H9 (cell line): ENCODE measurements at regions not wholly inside any gene's neighbourhood (a gene's known extent, or its start where the extent isn't known, plus 50 kb on each side); places are given as distances from the start of the nearest gene placed in this dataset.

ENCODE experiments used
- DNase-seq: peaks from one replicate; pipeline ENCODE4 v3.0.0-alpha.2; 2017
- H2AFZ ChIP-seq: one replicate; pipeline ENCODE4 v1.6.1; 2013; ENCODE audit warnings: mild to moderate bottlenecking, low read length, control low read depth, moderate library complexity
- H2AK5ac ChIP-seq: 2 replicates; pipeline ENCODE4 v1.6.1; 2013; ENCODE audit warnings: low read length, control low read depth, mixed read lengths; ENCODE audit not compliant: insufficient read length
- H2BK120ac ChIP-seq: one replicate; pipeline ENCODE4 v1.6.1; 2013; ENCODE audit warnings: low read depth, mild to moderate bottlenecking, low read length, control low read depth, inconsistent platforms; ENCODE audit not compliant: poor library complexity, severe bottlenecking
- H2BK12ac ChIP-seq: 2 replicates; pipeline ENCODE4 v1.6.1; 2013; ENCODE audit warnings: low read length, control low read depth, mixed read lengths, low read depth; ENCODE audit not compliant: insufficient read length
- H2BK15ac ChIP-seq: 2 replicates; pipeline ENCODE4 v1.6.1; 2013; ENCODE audit warnings: low read depth, low read length, control low read depth
- H2BK20ac ChIP-seq: one replicate; pipeline ENCODE4 v1.6.1; 2013; ENCODE audit warnings: low read depth, mild to moderate bottlenecking, low read length, control low read depth, inconsistent platforms; ENCODE audit not compliant: poor library complexity, severe bottlenecking
- H2BK5ac ChIP-seq: 2 replicates; pipeline ENCODE4 v1.6.1; 2013; ENCODE audit warnings: low read length, control low read depth, mixed read lengths; ENCODE audit not compliant: insufficient read length
- H3K14ac ChIP-seq: 2 replicates; pipeline ENCODE4 v1.6.1; 2013; ENCODE audit warnings: low read length, control low read depth; ENCODE audit not compliant: insufficient read depth
- H3K18ac ChIP-seq: 2 replicates; pipeline ENCODE4 v1.6.1; 2013; ENCODE audit warnings: low read depth, mild to moderate bottlenecking, mixed read lengths, low read length, control low read depth; ENCODE audit not compliant: insufficient read length
- H3K23ac ChIP-seq: 2 replicates; pipeline ENCODE4 v1.6.1; 2013; ENCODE audit warnings: low read length, control low read depth, mixed read lengths, low read depth; ENCODE audit not compliant: insufficient read length
- H3K23me2 ChIP-seq: 2 replicates; pipeline ENCODE4 v1.6.1; 2013; ENCODE audit warnings: low read depth, mild to moderate bottlenecking, mixed read lengths, low read length, control low read depth; ENCODE audit not compliant: insufficient read length, poor library complexity, severe bottlenecking
- H3K27ac ChIP-seq: 2 replicates; pipeline ENCODE4 v1.5.1; 2013; ENCODE audit warnings: low read length, control low read depth, mixed read lengths, low read depth; ENCODE audit not compliant: insufficient read length
- H3K27me3 ChIP-seq: 2 replicates; pipeline ENCODE4 v1.6.1; 2013; ENCODE audit warnings: low read length, control low read depth, inconsistent platforms; ENCODE audit not compliant: insufficient read depth
- H3K4ac ChIP-seq: 2 replicates; pipeline ENCODE4 v1.6.1; 2013; ENCODE audit warnings: low read depth, mild to moderate bottlenecking, control low read depth, inconsistent platforms, low read length, moderate library complexity
- H3K4me1 ChIP-seq: 2 replicates; pipeline ENCODE4 v1.6.1; 2013; ENCODE audit warnings: low read length, control low read depth, inconsistent platforms; ENCODE audit not compliant: insufficient read depth
- H3K4me2 ChIP-seq: 2 replicates; pipeline ENCODE4 v1.6.1; 2013; ENCODE audit warnings: low read length, control low read depth, mixed read lengths; ENCODE audit not compliant: insufficient read length, insufficient read depth
- H3K56ac ChIP-seq: 2 replicates; pipeline ENCODE4 v1.6.1; 2013; ENCODE audit warnings: low read depth, mild to moderate bottlenecking, mixed read lengths, low read length, control low read depth; ENCODE audit not compliant: insufficient read length
- H3K79me1 ChIP-seq: 2 replicates; pipeline ENCODE4 v1.6.1; 2013; ENCODE audit warnings: low read depth, mild to moderate bottlenecking, moderate library complexity, low read length, control low read depth, inconsistent platforms; ENCODE audit not compliant: insufficient read depth, poor library complexity, severe bottlenecking
- H3K79me2 ChIP-seq: 2 replicates; pipeline ENCODE4 v1.6.1; 2013; ENCODE audit warnings: low read length, control low read depth, inconsistent platforms; ENCODE audit not compliant: insufficient read depth
- H3K9ac ChIP-seq: 2 replicates; pipeline ENCODE4 v1.6.1; 2013; ENCODE audit warnings: low read length, control low read depth, mixed read lengths; ENCODE audit not compliant: insufficient read length; ENCODE audit errors: extremely low read depth
- H3K9me3 ChIP-seq: one replicate; pipeline ENCODE4 v1.6.1; 2013; ENCODE audit warnings: low read depth, low read length, inconsistent platforms; ENCODE audit not compliant: control insufficient read depth
- H3T11ph ChIP-seq: one replicate; pipeline ENCODE4 v1.6.1; 2013; ENCODE audit warnings: mild to moderate bottlenecking, low read length, control low read depth, inconsistent platforms
- H4K20me1 ChIP-seq: one replicate; pipeline ENCODE4 v1.6.1; 2013; ENCODE audit not compliant: control insufficient read depth, insufficient read length, insufficient read depth
- H4K5ac ChIP-seq: 2 replicates; pipeline ENCODE4 v1.6.1; 2013; ENCODE audit warnings: low read depth, mild to moderate bottlenecking, mixed read lengths, low read length, control low read depth; ENCODE audit not compliant: insufficient read length
- H4K8ac ChIP-seq: replicated peaks from 2 replicates; pipeline ENCODE4 v1.6.1; 2013; ENCODE audit warnings: low read length, control low read depth, mixed read lengths, low read depth; ENCODE audit not compliant: insufficient read length
- H4K91ac ChIP-seq: 2 replicates; pipeline ENCODE4 v1.6.1; 2013; ENCODE audit warnings: low read depth, mild to moderate bottlenecking, moderate library complexity, mixed read lengths, low read length, control low read depth; ENCODE audit not compliant: insufficient read length
- H3K27ac Mint-ChIP-seq, 3 experiments: 2 replicates in 2 of 3; 3 replicates in 1 of 3; pipeline ENCODE4 v1.8.0; 2020 to 2021; ENCODE audit warnings: mixed read lengths in 3 of 3, mild to moderate bottlenecking in 1 of 3, moderate library complexity in 1 of 3
- H3K27me3 Mint-ChIP-seq: 2 replicates; pipeline ENCODE4 v1.8.0; 2021; ENCODE audit warnings: low read depth, mild to moderate bottlenecking, moderate library complexity, mixed read lengths
- H3K36me3 Mint-ChIP-seq, 3 experiments: 2 replicates in 2 of 3; 3 replicates in 1 of 3; pipeline ENCODE4 v1.8.0; 2020 to 2021; ENCODE audit warnings: low read depth in 3 of 3, mixed read lengths in 3 of 3; ENCODE audit not compliant: insufficient read depth in 1 of 3
- H3K4me1 Mint-ChIP-seq, 2 experiments: 2 replicates each; pipeline ENCODE4 v1.8.0; 2020; ENCODE audit warnings: mixed read lengths in 2 of 2
- H3K4me3 Mint-ChIP-seq, 2 experiments: 2 replicates in 1 of 2; 3 replicates in 1 of 2; pipeline ENCODE4 v1.8.0; 2020 to 2021; ENCODE audit warnings: mild to moderate bottlenecking in 2 of 2, mixed read lengths in 2 of 2, moderate library complexity in 1 of 2
- H3K9me3 Mint-ChIP-seq, 2 experiments: 2 replicates in 1 of 2; 3 replicates in 1 of 2; pipeline ENCODE4 v1.8.0; 2020; ENCODE audit warnings: mild to moderate bottlenecking in 2 of 2, mixed read lengths in 2 of 2, moderate library complexity in 1 of 2
- CTCF ChIP-seq: fragments of 200-600 bp; sonication (generic); conservative IDR thresholded peaks from 3 replicates; pipeline ENCODE4 v1.8.0; 2021; ENCODE audit warnings: antibody characterized with exemption, mild to moderate bottlenecking
- WGBS: extraction: QIAGEN DNeasy Blood & Tissue Kit; methylation state at CpG from one replicate; pipeline ENCODE4 v1.1.7; 2013; ENCODE audit warnings: missing lambda C conversion rate, low lambda C conversion rate, mixed read lengths; ENCODE audit not compliant: insufficient read length; ENCODE audit errors: extremely low coverage; 5-methylcytosine and 5-hydroxymethylcytosine counted together

- no peaks in the 10 kb centered on the region for H3K23me2 ChIP-seq
- H4K8ac ChIP-seq: no peak overlapping the region
- H2BK12ac ChIP-seq: no peak overlapping the region
- H2BK120ac ChIP-seq: no peak overlapping the region
- WGBS: 100% methylated on average over 1 of the region's 1 CpG
- H3K9me3 Mint-ChIP-seq: peaks cover 0 to 4% of the 10 kb centered on the region in 2 experiments; a peak in 1 of 5 replicates
- H2BK5ac ChIP-seq: no peak overlapping the region
- H3K4me3 Mint-ChIP-seq: no peak overlapping the region
- H3K79me2 ChIP-seq: no peaks in the 10 kb centered on the region
- no peak for TF ChIP-seq CTCF
- no peak for DNase-seq
- no peak overlapping the region for H3K27ac ChIP-seq
- H2AK5ac ChIP-seq: no peak overlapping the region
- no peaks in the 10 kb centered on the region for H3K79me1 ChIP-seq
- H3K9me3 ChIP-seq: no peaks in the 10 kb centered on the region
- H2AFZ ChIP-seq: no peak overlapping the region
- H2BK20ac ChIP-seq: no peak overlapping the region
- no peak overlapping the region for H4K91ac ChIP-seq
- H3K14ac ChIP-seq: no peak overlapping the region
- no peak overlapping the region for H3K27ac Mint-ChIP-seq
- H3T11ph ChIP-seq: no peak overlapping the region
- H3K36me3 Mint-ChIP-seq: no peaks in the 10 kb centered on the region
- no peak overlapping the region for H4K5ac ChIP-seq
- H3K27me3 ChIP-seq: no peaks in the 10 kb centered on the region
- no peak overlapping the region for H3K18ac ChIP-seq
- H3K4ac ChIP-seq: no peak overlapping the region
- no peak overlapping the region for H3K9ac ChIP-seq
- H4K20me1 ChIP-seq: no peaks in the 10 kb centered on the region
- H3K23ac ChIP-seq: no peak overlapping the region
- no peaks in the 10 kb centered on the region for H3K4me1 ChIP-seq
- H3K4me2 ChIP-seq: no peak overlapping the region
- no peaks in the 10 kb centered on the region for H3K27me3 Mint-ChIP-seq
- no peaks in the 10 kb centered on the region for H3K4me1 Mint-ChIP-seq
- H3K56ac ChIP-seq: no peak overlapping the region
- no peak overlapping the region for H2BK15ac ChIP-seq
These were observed 1224.9 kb upstream of the SPRY2 start for GRCh38 chr13:81565849-81566248.
